ENCODE measurements at regions not wholly inside any gene's neighbourhood (a gene's known extent, or its start where the extent isn't known, plus 50 kb on each side); places are given as distances from the start of the nearest gene placed in this dataset.
"Not testable (repeated sequence)": the region's sequence is repeated elsewhere in the genome, so short reads cannot be mapped to it uniquely, and the experiment has no call there.

DNA sequence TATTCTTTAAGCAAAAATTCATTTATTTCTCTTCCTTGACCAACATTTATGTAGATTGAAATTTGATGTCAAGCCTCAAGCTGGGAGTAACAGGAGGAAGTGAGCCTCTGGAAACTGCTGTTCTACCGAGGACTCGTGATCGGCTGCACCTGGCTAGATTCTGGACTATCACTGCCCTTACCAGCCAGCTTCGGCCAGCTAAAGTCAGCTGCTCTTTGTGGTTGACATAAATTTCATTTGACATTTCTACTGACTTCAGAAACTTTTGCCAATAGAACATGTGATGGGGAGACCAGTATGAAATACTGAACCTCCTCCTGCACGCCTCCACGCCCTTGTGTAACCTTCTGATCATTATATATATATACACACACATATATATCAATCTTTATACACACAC is 74.2 kb upstream of the RGPD5 start:
- DNase-seq (ENCODE audit: low read depth in 2 of 2): no peak

DNA sequence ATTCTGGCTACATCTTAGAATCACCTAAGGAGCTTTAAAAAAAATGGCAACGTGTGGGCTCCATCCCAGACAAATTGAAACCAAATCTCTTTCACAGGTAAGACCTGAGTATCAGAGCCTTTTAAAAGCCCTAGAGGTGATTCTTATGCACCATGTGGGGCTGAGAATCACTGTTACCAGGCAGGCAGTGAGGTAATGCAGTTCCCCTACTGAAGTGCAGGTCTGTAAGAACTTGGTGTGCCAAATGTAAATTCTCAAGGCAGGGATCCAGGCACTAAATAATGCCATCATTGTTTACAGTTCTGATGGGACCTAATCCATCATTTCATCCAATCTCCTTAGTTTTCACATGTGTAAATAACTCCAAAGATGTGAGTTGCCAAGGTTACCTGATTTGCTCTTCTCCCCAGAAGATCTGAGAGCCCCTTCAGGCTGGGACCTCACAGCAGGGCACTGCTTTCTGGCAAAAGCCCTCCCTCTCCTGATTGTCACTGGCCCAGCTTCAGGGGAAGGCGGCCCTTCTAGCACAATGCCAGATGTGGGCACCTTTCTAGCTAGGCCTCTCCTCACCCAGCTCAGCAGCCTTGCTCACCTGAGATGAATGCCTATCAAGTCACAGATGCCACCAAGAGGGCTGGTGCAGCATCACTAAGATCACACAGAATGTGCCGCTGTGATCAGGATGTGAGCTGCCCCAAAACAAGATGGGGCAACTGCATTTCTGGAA is 73.6 kb upstream of the RGPD5 start:
- no peak for DNase-seq (ENCODE audit: low read depth in 2 of 2)

DNA sequence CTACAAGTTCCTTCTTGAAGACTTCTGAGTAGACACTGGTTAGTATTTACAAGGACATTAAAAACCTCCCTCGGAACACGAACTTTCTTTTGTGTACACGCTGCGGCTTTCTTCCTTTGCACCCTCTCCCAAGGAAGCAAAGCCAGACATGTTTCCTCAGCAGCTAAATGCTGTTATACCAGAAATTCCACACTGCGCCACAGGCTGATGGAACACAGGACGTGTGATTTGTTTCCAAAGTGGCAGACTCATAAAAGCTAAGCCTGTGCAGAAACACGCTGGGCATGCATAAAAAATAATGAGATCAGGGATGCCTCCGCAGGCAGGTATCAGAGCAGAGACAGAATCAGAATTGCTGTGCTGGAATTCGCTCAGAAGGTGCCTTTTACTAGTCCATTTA is 73.0 kb upstream of the RGPD5 start:
- DNase-seq (ENCODE audit: low read depth in 2 of 2): no peak

- DNase-seq (ENCODE audit: low read depth in 2 of 2): no peak
Measured at GRCh38 chr2:109721626-109722025, 72.5 kb upstream of the RGPD5 start.

DNA sequence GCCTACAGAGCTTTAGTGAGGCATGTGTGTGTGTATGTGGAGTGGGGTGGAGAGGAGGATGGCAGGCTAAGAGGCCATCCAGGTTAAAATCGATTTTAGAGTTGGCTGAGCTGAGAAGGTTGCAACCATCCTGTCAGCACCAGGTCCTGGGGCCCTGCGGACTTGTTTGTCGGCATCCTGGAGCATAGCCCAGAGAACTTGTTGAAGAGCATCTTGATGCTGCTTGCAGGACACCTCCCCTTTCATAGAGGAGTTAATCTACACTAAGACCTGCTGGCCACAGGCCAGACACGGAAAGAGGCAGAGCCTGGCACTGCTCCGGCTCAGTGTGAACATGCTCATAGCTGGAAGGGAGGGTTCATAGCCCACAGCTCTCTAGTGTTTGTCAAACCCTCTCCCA is 72.1 kb upstream of the RGPD5 start:
- no peak for DNase-seq (ENCODE audit: low read depth in 2 of 2)

DNA sequence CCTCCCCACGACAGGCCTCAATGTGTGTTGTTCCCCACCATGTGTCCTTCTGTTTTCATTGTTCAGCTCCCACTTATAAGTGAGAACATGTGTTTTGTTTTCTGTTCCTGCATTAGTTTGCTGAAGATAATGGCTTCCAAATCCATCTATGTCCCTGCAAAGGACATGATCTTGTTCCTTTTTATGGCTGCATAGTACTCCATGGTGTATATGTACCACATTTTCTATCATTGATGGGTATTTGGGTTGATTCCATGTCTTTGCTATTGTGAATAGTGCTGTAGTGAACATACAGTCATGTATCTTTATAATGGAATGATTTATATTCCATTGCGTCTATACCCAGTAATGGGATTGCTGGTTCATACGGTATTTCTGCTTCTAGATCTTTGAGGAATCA is 71.5 kb upstream of the RGPD5 start:
- DNase-seq (ENCODE audit: low read depth in 2 of 2): not testable (repeated sequence)

GRCh38 chr2:109723153-109723552 is 71.0 kb upstream of the RGPD5 start:
- not testable (repeated sequence) for DNase-seq (ENCODE audit: low read depth in 2 of 2)

GRCh38 chr2:109724533-109725460 is 69.3 kb upstream of the RGPD5 start:
- no peak for DNase-seq (ENCODE audit: low read depth in 2 of 2)

DNA sequence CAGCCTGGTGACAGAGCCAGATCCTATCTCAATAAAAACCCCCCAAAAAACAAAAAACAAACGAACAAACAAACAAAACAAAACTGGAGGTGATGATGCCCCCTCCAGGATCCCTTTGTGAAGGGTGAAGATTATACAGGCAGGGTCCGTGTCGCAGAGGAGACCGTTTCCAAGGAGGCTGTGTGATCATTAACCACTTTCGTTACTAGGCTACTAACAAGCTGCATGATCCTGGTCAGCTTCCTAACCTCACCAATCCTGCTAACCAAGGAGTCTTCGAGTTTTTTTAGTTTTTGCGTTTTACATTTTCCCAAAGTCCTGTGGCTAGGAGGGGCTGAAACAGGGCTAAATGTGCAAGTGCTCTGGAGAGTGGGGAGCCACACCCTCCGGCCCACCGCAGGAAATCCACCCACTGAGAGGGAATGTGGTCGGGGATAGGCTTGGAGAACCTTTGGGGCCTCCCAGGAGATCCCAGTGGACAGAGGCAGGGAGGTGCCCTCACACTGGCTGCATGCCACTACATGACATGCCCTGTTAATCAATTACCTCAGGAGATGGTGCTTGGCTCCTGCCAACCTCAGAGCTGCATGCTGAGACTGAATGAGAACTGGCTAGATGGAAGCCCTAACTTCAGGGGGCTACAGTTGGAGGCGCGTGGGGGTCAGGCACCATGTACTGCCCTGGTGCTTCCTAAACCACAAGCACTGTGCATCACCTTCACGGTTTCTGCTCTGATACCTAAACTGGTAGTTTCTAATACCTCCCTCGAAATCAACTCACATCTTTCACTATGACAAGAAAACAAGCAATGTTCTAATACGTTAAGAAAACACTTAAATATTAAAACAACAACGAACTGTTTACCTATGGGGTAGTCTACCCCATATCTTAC is 67.5 kb upstream of the RGPD5 start:
- no peak for DNase-seq (ENCODE audit: low read depth in 2 of 2)

DNA sequence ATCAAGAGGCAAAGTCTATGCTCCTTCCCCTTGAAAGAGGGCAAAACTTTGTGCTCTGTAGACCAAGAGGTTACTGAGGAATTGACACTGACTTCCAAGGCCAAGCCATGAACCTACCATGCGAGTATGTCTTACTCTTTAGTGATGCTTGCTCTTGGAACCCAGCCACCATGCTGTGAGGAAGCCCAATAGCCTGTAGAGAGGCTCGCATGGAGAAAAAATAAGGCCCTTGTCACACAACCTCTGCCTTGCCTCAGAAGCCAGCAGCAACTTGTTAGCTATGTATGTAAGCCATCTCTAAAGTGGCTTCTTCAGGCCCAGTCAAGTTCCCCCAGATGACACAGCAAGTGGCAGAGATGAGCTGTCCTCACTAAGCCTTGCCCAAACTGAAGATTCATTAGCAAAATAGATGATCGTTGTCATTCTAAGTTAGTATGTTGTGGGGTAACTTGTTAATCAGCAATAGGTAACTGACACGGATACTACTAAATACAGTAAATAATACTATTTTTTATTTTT is 66.1 kb upstream of the RGPD5 start:
- no peak for DNase-seq (ENCODE audit: low read depth in 2 of 2)

- DNase-seq (ENCODE audit: low read depth in 2 of 2): not testable (repeated sequence)
Measured at GRCh38 chr2:109733746-109734145, 60.4 kb upstream of the RGPD5 start.

- no peak for DNase-seq (ENCODE audit: low read depth in 2 of 2)
Measured at GRCh38 chr2:109736177-109736827, 57.8 kb upstream of the RGPD5 start.

All from stimulated activated CD8-positive, alpha-beta memory T cell treated with anti-CD3 and anti-CD28 coated beads, Interleukin-15, amount 100 ng/mL, for 48 hours (primary cell).